ENCODE measurements at regions not wholly inside any gene's neighbourhood (a gene's known extent, or its start where the extent isn't known, plus 50 kb on each side); places are given as distances from the start of the nearest gene placed in this dataset.

DNA sequence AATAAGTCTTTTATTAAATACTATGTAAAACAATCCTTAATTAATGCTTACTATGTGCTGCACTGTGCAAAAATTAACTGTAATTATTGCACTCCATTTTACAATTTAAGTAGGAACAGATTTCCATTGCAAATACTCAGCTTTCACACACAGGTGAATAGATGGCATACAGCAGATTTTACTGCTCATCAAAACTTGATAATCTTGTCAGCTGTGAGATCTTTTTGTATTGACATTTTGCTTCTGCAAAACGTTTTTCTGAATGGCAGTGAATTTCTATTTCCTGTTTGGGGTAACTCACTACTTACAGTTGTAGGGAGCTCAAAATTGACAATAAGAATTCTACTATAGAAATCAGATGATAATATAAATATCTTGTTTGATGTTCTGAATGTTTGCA is 220.0 kb upstream of the MAGI2 start:
- H3K27ac ChIP-seq, result no peak overlapping the region
- ATAC-seq (no peak), DNase-seq (no peak)
- H3K9me3 ChIP-seq, result no peaks in the 10 kb centered on the region
- H3K27me3 ChIP-seq, result no peaks in the 10 kb centered on the region
- no peak for TF ChIP-seq POLR2A (IDR thresholded peaks at IDR 0.05)
- TF ChIP-seq, protein P1, sequence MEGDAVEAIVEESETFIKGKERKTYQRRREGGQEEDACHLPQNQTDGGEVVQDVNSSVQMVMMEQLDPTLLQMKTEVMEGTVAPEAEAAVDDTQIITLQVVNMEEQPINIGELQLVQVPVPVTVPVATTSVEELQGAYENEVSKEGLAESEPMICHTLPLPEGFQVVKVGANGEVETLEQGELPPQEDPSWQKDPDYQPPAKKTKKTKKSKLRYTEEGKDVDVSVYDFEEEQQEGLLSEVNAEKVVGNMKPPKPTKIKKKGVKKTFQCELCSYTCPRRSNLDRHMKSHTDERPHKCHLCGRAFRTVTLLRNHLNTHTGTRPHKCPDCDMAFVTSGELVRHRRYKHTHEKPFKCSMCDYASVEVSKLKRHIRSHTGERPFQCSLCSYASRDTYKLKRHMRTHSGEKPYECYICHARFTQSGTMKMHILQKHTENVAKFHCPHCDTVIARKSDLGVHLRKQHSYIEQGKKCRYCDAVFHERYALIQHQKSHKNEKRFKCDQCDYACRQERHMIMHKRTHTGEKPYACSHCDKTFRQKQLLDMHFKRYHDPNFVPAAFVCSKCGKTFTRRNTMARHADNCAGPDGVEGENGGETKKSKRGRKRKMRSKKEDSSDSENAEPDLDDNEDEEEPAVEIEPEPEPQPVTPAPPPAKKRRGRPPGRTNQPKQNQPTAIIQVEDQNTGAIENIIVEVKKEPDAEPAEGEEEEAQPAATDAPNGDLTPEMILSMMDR (IDR thresholded peaks at IDR 0.05), result no peak
- intact Hi-C loops (cut with DNase I), result no loop called here
- no peaks in the 10 kb centered on the region for H3K4me1 ChIP-seq
- WGBS, 2 donors, result 2 to 6% methylated on average over 1 of the region's 1 CpG
- no peaks in the 10 kb centered on the region for H3K36me3 ChIP-seq (replicated peaks in 1 of 2; ENCODE audit: insufficient read depth in 1 of 2, low read depth in 2 of 2)
- no peak overlapping the region for H3K4me3 ChIP-seq

DNA sequence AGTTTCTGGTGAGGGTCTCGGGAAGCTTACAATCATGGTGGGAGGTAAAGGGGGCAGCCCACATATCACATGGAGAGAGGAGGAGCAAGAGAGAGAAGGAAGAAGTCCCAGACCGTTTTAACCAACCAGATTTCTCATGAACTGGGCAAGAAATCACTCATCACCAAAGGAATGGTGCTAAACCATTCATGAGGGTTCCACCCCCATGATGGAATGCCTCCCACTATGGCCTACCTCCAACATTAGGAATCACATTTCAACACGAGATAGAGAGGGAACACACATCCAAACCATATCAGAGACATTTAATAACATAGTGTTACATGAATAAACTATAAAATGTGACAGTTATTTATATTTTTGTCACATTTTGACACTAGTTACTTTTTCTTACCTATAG is 214.8 kb upstream of the MAGI2 start:
- H3K27ac ChIP-seq, result no peak overlapping the region
- H3K4me3 ChIP-seq, result no peak overlapping the region
- no peaks in the 10 kb centered on the region for H3K9me3 ChIP-seq
- 32 to 45% methylated on average over 3 of the region's 3 CpGs for WGBS, 2 donors
- no peaks in the 10 kb centered on the region for H3K36me3 ChIP-seq (replicated peaks in 1 of 2; ENCODE audit: insufficient read depth in 1 of 2, low read depth in 2 of 2)
- TF ChIP-seq, protein P1 (IDR thresholded peaks at IDR 0.05), result no peak
- TF ChIP-seq POLR2A (IDR thresholded peaks at IDR 0.05), result no peak
- no peak for DNase-seq
- ATAC-seq, result no peak
- no peaks in the 10 kb centered on the region for H3K27me3 ChIP-seq
- H3K4me1 ChIP-seq, result no peaks in the 10 kb centered on the region
- intact Hi-C loops (cut with DNase I), result no loop called here

DNA sequence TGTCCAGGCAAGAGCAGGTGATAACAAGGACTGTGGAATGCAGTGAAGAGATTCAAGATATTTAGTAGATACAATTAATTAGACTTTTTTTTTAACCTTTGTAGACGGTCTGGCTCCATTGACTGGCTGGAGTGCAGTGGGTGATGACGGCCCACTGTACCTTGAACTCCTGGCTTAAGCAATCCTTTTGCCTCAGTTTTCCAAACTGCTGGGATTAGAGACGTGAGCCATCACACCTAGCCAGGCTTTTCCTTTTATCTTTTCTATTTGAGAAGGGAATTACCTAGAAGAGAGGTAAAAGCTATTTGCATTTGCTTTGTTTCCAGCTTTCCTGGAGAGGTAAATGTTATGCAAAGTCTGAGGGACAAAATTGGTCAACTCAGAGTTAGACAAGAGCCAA is 213.0 kb upstream of the MAGI2 start:
- Histone ChIP-seq H3K4me3 (no peak overlapping the region), H3K9me3 (no peaks in the 10 kb centered on the region), H3K27ac (no peak overlapping the region), H3K27me3 (no peaks in the 10 kb centered on the region), H3K4me1 (no peaks in the 10 kb centered on the region), H3K36me3 (replicated peaks in 1 of 2; ENCODE audit: insufficient read depth in 1 of 2, low read depth in 2 of 2) (no peaks in the 10 kb centered on the region)
- intact Hi-C loops (cut with DNase I), result no loop called here
- no peak for DNase-seq
- no peak for TF ChIP-seq POLR2A (IDR thresholded peaks at IDR 0.05)
- TF ChIP-seq, protein P1 (IDR thresholded peaks at IDR 0.05), result no peak
- no peak for ATAC-seq
- 38 to 52% methylated on average over 3 of the region's 3 CpGs for WGBS, 2 donors

DNA sequence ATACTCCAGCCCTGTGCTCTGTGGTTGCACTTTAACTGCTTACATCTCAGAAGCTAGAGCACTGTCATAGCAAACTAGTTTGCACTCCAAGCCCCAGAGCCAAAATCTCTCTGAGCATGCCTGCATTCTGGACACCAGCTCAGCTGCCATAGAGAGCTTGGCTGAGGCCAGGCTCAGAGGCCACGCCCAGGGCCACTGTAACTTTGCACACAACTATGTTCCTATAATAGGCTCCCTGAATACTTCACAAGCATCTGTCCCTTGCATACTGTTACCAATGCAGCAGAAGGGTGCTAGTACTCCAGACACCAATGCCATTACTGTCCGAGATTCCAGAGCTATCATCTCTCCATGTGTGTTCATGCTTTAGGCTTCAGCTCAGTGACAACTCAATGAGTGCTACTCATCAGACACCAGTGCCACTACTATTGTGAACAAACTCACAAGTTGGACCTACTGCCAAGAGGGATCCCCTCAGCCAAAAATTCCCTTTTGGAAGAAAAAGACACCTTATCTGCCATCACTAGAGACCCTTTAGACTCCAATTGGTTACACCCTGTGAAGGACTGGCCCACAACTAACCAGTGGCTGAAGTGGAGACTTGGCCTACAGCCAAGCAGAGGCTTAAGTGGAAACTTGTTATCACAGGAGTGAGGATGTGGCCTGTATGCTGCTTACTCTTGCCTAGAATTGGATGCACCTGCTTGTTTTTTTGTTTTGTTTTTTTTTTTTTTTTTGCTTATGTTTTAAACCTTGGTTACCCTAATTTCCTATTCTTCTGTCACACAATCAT is 211.6 kb upstream of the MAGI2 start:
- H3K27me3 ChIP-seq, result no peaks in the 10 kb centered on the region
- no peaks in the 10 kb centered on the region for H3K4me1 ChIP-seq
- DNase-seq (no peak), ATAC-seq (no peak)
- intact Hi-C loops (cut with DNase I), result no loop called here
- no peak for TF ChIP-seq POLR2A (IDR thresholded peaks at IDR 0.05)
- TF ChIP-seq, protein P1 (IDR thresholded peaks at IDR 0.05), result no peak
- H3K27ac ChIP-seq, result no peak overlapping the region
- H3K36me3 ChIP-seq (replicated peaks in 1 of 2; ENCODE audit: insufficient read depth in 1 of 2, low read depth in 2 of 2), result no peaks in the 10 kb centered on the region
- no peaks in the 10 kb centered on the region for H3K9me3 ChIP-seq
- H3K4me3 ChIP-seq, result no peak overlapping the region
- 45 to 54% methylated on average over 2 of the region's 2 CpGs for WGBS, 2 donors

DNA sequence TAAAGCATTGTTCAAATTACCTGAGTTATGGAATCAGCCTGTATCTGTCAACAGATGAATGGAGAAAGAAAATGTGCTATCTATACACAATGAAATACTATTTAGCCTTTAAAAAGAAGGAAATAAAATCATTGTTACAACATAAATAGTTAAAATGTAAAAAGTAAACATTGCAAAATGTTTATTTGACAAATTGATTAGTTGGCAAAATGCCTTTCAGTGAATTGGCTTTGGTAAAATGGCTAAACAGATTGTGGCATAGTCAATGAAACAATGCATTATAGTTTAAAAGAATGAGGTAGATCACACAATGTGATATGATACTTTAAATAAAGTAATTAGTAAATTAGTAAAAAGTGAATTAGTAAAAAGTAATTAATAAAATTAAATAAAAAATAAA is 204.8 kb upstream of the MAGI2 start:
- ATAC-seq (no peak), DNase-seq (no peak)
- no peak overlapping the region for H3K27ac ChIP-seq
- no peaks in the 10 kb centered on the region for H3K27me3 ChIP-seq
- H3K4me1 ChIP-seq, result no peaks in the 10 kb centered on the region
- no peaks in the 10 kb centered on the region for H3K36me3 ChIP-seq (replicated peaks in 1 of 2; ENCODE audit: insufficient read depth in 1 of 2, low read depth in 2 of 2)
- TF ChIP-seq, protein P1 (IDR thresholded peaks at IDR 0.05), result no peak
- TF ChIP-seq POLR2A (IDR thresholded peaks at IDR 0.05), result no peak
- no peaks in the 10 kb centered on the region for H3K9me3 ChIP-seq
- H3K4me3 ChIP-seq, result no peak overlapping the region
- intact Hi-C loops (cut with DNase I), result no loop called here
